GM23248 (cell line): ENCODE measurements at regions not wholly inside any gene's neighbourhood (a gene's known extent, or its start where the extent isn't known, plus 50 kb on each side); places are given as distances from the start of the nearest gene placed in this dataset.

ENCODE experiments used
- DNase-seq: peaks from one replicate; pipeline ENCODE4 v3.0.0-alpha.2; 2015
- H2AFZ ChIP-seq: fragments of 200-600 bp; sonication (generic); 2 replicates; pipeline ENCODE4 v1.6.1; 2016; ENCODE audit warnings: antibody characterized with exemption
- H3F3A ChIP-seq: fragments of 200-600 bp; sonication (generic); 2 replicates; pipeline ENCODE4 v1.6.1; 2016; ENCODE audit warnings: mild to moderate bottlenecking, antibody characterized with exemption, mixed run types; ENCODE audit not compliant: insufficient read depth
- H3K27ac ChIP-seq: fragments of 200-600 bp; sonication (generic); 2 replicates; pipeline ENCODE4 v1.5.1; 2016; ENCODE audit warnings: mild to moderate bottlenecking
- H3K27me3 ChIP-seq: fragments of 200-600 bp; sonication (generic); replicated peaks from 2 replicates; pipeline ENCODE4 v1.6.1; 2016; ENCODE audit warnings: mild to moderate bottlenecking; ENCODE audit not compliant: insufficient read depth
- H3K36me3 ChIP-seq: fragments of 200-600 bp; sonication (generic); 2 replicates; pipeline ENCODE4 v1.6.1; 2016; ENCODE audit warnings: low read depth, mild to moderate bottlenecking
- H3K4me1 ChIP-seq: fragments of 200-600 bp; sonication (generic); 2 replicates; pipeline ENCODE4 v1.6.1; 2016; ENCODE audit warnings: mild to moderate bottlenecking; ENCODE audit not compliant: insufficient read depth
- H3K4me2 ChIP-seq: fragments of 200-600 bp; sonication (generic); one replicate; pipeline ENCODE4 v1.6.1; 2016; ENCODE audit warnings: mild to moderate bottlenecking; ENCODE audit not compliant: unreplicated experiment
- H3K4me3 ChIP-seq: fragments of 200-600 bp; sonication (generic); 2 replicates; pipeline ENCODE4 v1.5.1; 2016; ENCODE audit warnings: mild to moderate bottlenecking
- H3K79me2 ChIP-seq: fragments of 200-600 bp; sonication (generic); 2 replicates; pipeline ENCODE4 v1.6.1; 2016; ENCODE audit warnings: mild to moderate bottlenecking; ENCODE audit not compliant: insufficient read depth
- H3K9ac ChIP-seq: fragments of 200-600 bp; sonication (generic); 2 replicates; pipeline ENCODE4 v1.6.1; 2016; ENCODE audit warnings: mild to moderate bottlenecking
- H3K9me2 ChIP-seq: fragments of 200-600 bp; sonication (generic); 2 replicates; pipeline ENCODE4 v1.6.1; 2016; ENCODE audit warnings: mixed run types, mild to moderate bottlenecking, moderate library complexity; ENCODE audit not compliant: insufficient read depth
- H3K9me3 ChIP-seq: fragments of 200-600 bp; sonication (generic); one replicate; pipeline ENCODE4 v1.6.1; 2017; ENCODE audit warnings: low read depth
- H4K20me1 ChIP-seq: fragments of 200-600 bp; sonication (generic); 2 replicates; pipeline ENCODE4 v1.6.0; 2016; ENCODE audit not compliant: insufficient read depth
- EZH2 ChIP-seq: fragments of 200-600 bp; sonication (generic); IDR thresholded peaks from 2 replicates; pipeline ENCODE4 v1.6.1; 2018; ENCODE audit warnings: antibody characterized with exemption, mild to moderate bottlenecking; ENCODE audit not compliant: insufficient read depth, poor library complexity, severe bottlenecking
- EZH2phosphoT487 ChIP-seq: fragments of 200-600 bp; sonication (generic); IDR thresholded peaks from 2 replicates; pipeline ENCODE4 v1.6.1; 2018; ENCODE audit warnings: antibody characterized with exemption, moderate library complexity, mild to moderate bottlenecking, low read depth; ENCODE audit not compliant: insufficient read depth
- WGBS, 2 experiments: methylation state at CpG; one replicate each; pipeline ENCODE4 v1.1.6; 2015 to 2017; ENCODE audit warnings: low lambda C conversion rate in 2 of 2, low coverage in 1 of 2; ENCODE audit errors: missing lambda C conversion rate in 2 of 2; 5-methylcytosine and 5-hydroxymethylcytosine counted together
- in situ Hi-C: fragments of 300-500 bp; cut with MboI; formaldehyde crosslinking; loops from 2 replicates; pipeline ENCODE4 v1.15.0; 2020

DNA sequence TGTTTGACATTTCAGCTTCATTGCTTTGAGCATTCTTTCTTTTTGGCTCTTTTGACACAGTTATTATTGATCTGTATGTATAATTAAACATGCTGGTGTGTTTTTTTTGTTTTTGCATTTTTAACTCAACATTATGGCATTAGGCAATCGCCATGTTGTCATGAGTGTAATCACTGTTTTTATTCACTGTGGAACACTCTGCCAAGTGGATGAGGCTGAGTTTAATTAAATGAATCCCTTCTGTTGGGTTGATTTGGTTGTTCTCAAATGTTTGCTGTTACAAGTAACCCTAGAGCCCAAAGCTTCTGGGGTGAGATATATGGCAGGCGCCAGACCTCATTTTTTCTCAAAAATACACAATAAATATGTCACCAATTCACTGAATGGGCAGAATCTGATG lies 428.1 kb downstream of the MATN1 start:
- no peak overlapping the region for H3K4me2 ChIP-seq
- H3K4me3 ChIP-seq: no peak overlapping the region
- H3K9ac ChIP-seq: no peak overlapping the region
- 0 to 5% methylated on average over 2 of the region's 2 CpGs for WGBS, 2 experiments
- no peaks in the 10 kb centered on the region for H3K36me3 ChIP-seq
- no peaks in the 10 kb centered on the region for H3K27me3 ChIP-seq
- no peak overlapping the region for H3K27ac ChIP-seq
- no peaks in the 10 kb centered on the region for H4K20me1 ChIP-seq
- H2AFZ ChIP-seq: no peak overlapping the region
- no peaks in the 10 kb centered on the region for H3F3A ChIP-seq
- TF ChIP-seq EZH2 (no peak), EZH2phosphoT487 (no peak)
- no peaks in the 10 kb centered on the region for H3K4me1 ChIP-seq
- DNase-seq: no peak
- in situ Hi-C loops: no loop called here
- H3K9me3 ChIP-seq: no peaks in the 10 kb centered on the region
- H3K9me2 ChIP-seq: no peaks in the 10 kb centered on the region
- H3K79me2 ChIP-seq: no peaks in the 10 kb centered on the region

DNA sequence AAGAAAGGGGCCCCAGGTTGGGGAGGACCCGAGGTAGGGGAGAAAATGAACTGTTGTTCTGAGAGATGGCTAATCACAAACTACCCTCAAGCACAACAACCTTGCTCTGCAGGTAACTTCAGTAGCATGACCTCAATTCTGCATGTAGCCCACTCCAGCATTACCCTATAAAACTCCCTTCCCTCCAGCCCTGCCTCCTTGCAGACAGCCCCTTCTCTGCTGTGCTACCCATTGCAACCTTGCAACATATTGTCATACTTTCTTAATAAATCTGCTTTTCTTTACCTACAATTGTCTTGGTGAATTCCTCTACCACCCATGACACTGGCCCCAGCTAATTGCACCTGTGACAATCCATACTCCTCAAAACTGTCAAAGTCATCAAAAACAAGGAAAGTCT lies 428.9 kb downstream of the MATN1 start:
- DNase-seq: no peak
- in situ Hi-C loops: no loop called here
- Histone ChIP-seq H3K36me3 (no peaks in the 10 kb centered on the region), H3K4me2 (no peak overlapping the region), H3K27ac (no peak overlapping the region), H3F3A (no peaks in the 10 kb centered on the region), H4K20me1 (no peaks in the 10 kb centered on the region), H3K4me3 (no peak overlapping the region), H3K9ac (no peak overlapping the region), H3K9me2 (no peaks in the 10 kb centered on the region), H3K9me3 (no peaks in the 10 kb centered on the region), H2AFZ (no peak overlapping the region), H3K27me3 (no peaks in the 10 kb centered on the region), H3K4me1 (no peaks in the 10 kb centered on the region), H3K79me2 (no peaks in the 10 kb centered on the region)
- TF ChIP-seq EZH2: no peak
- TF ChIP-seq EZH2phosphoT487: no peak
- WGBS, 2 experiments: 0% methylated on average over 1 of the region's 1 CpG

GRCh38 chr1:30292451-30292850 lies 430.9 kb downstream of the MATN1 start:
- H3F3A ChIP-seq: no peaks in the 10 kb centered on the region
- H2AFZ ChIP-seq: no peak overlapping the region
- H3K36me3 ChIP-seq: no peaks in the 10 kb centered on the region
- H3K4me1 ChIP-seq: no peaks in the 10 kb centered on the region
- H3K4me3 ChIP-seq: no peak overlapping the region
- in situ Hi-C loops: no loop called here
- no peaks in the 10 kb centered on the region for H3K9me3 ChIP-seq
- no peak overlapping the region for H3K9ac ChIP-seq
- no peaks in the 10 kb centered on the region for H3K9me2 ChIP-seq
- no peaks in the 10 kb centered on the region for H3K79me2 ChIP-seq
- no peak overlapping the region for H3K27ac ChIP-seq
- TF ChIP-seq EZH2phosphoT487 (no peak), EZH2 (no peak)
- 25 to 26% methylated on average over 3 of the region's 3 CpGs for WGBS, 2 experiments
- no peak for DNase-seq
- H3K4me2 ChIP-seq: no peak overlapping the region
- H4K20me1 ChIP-seq: no peaks in the 10 kb centered on the region
- H3K27me3 ChIP-seq: no peaks in the 10 kb centered on the region

DNA sequence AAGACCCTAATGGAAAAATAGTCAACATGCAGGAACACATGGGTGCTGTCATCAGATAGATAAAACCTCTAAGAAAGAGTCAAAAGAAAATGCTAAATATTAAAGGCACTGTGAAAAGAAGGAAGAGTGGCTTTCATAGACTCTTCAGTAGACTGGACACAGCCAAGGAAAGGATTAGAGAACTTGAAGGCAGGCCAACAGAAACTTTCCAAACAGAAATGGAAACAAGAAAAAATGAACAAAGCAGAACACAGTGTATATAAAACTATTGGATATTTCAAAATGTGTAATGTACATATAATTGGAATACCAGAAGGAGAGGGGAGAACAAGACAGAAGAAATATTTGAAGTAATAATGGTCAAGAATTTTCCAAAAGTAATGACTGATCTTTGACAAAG lies 431.9 kb downstream of the MATN1 start:
- Histone ChIP-seq H3K27ac (no peak overlapping the region), H2AFZ (no peak overlapping the region), H3K79me2 (no peaks in the 10 kb centered on the region), H3K4me1 (no peaks in the 10 kb centered on the region), H3K27me3 (no peaks in the 10 kb centered on the region), H3K9me2 (no peaks in the 10 kb centered on the region), H3K9me3 (no peaks in the 10 kb centered on the region), H3K4me2 (no peak overlapping the region), H3K4me3 (no peak overlapping the region), H3K9ac (no peak overlapping the region), H3K36me3 (no peaks in the 10 kb centered on the region), H3F3A (no peaks in the 10 kb centered on the region), H4K20me1 (no peaks in the 10 kb centered on the region)
- in situ Hi-C loops: no loop called here
- DNase-seq: no peak
- no peak for TF ChIP-seq EZH2

- no peak for TF ChIP-seq EZH2
- no peak for TF ChIP-seq EZH2phosphoT487
- DNase-seq: no peak
- H3K9ac ChIP-seq: no peak overlapping the region
- no peaks in the 10 kb centered on the region for H3K9me2 ChIP-seq
- no peaks in the 10 kb centered on the region for H4K20me1 ChIP-seq
- H3K4me3 ChIP-seq: no peak overlapping the region
- no peaks in the 10 kb centered on the region for H3F3A ChIP-seq
- 5 to 17% methylated on average over 1 of the region's 1 CpG for WGBS, 2 experiments
- in situ Hi-C loops: no loop called here
- H3K79me2 ChIP-seq: no peaks in the 10 kb centered on the region
- H3K9me3 ChIP-seq: no peaks in the 10 kb centered on the region
- no peak overlapping the region for H2AFZ ChIP-seq
- H3K27me3 ChIP-seq: no peaks in the 10 kb centered on the region
- no peak overlapping the region for H3K4me2 ChIP-seq
- H3K27ac ChIP-seq: no peak overlapping the region
- no peaks in the 10 kb centered on the region for H3K36me3 ChIP-seq
- no peaks in the 10 kb centered on the region for H3K4me1 ChIP-seq
Observed at GRCh38 chr1:30290581-30290980, 432.8 kb downstream of the MATN1 start.
